B cell (primary cell): ENCODE measurements at regions not wholly inside any gene's neighbourhood (a gene's known extent, or its start where the extent isn't known, plus 50 kb on each side); places are given as distances from the start of the nearest gene placed in this dataset.

Experiments
- ATAC-seq: fragments of 200-7000 bp; cut with Tn5 transposase; one replicate; pipeline ENCODE4 v1.10.0; 2021; ENCODE audit warnings: low read depth, mild to moderate bottlenecking, moderate number of reproducible peaks, moderate library complexity
- CTCF ChIA-PET: fragments of 350-600 bp; sonication (Branson Sonifier 250); formaldehyde crosslinking; loops from one replicate; lab custom pipeline; 2021; ENCODE audit warnings: antibody characterized with exemption, inconsistent platforms; lab: Charles Lee
- POLR2A ChIA-PET: fragments of 350-600 bp; sonication (Branson Sonifier 250); formaldehyde crosslinking; loops from one replicate; lab custom pipeline; 2021; ENCODE audit warnings: antibody characterized with exemption; lab: Charles Lee
- DNase-seq: peaks from one replicate; pipeline ENCODE4 v3.0.0; 2013
- H2AFZ ChIP-seq: 2 replicates; pipeline ENCODE4 v1.6.1; 2012; ENCODE audit warnings: mild to moderate bottlenecking, low read depth, low read length; ENCODE audit not compliant: insufficient read depth, poor library complexity, severe bottlenecking
- H3K27ac ChIP-seq, 2 donors: 1 replicate in 1 of 2; 2 replicates in 1 of 2; pipeline ENCODE4 v1.5.1; 2012 to 2013; ENCODE audit warnings: low read length in 2 of 2, mild to moderate bottlenecking in 2 of 2, moderate library complexity in 1 of 2
- H3K27me3 ChIP-seq, 4 experiments: fragments of 200-600 bp in 1 of 4; sonication (generic) in 1 of 4; replicated peaks in 1 of 4; 1 replicate in 2 of 4; 2 replicates in 2 of 4; pipeline versions ENCODE4 v1.6.1 to v1.7.0; 2013 to 2016; ENCODE audit warnings: low read length in 3 of 4, mild to moderate bottlenecking in 2 of 4, mixed read lengths in 1 of 4, moderate library complexity in 1 of 4; ENCODE audit not compliant: insufficient read depth in 4 of 4, control insufficient read depth in 3 of 4; ENCODE audit errors: control extremely low read depth in 1 of 4
- H3K36me3 ChIP-seq, 2 experiments: replicated peaks in 1 of 2; 1 replicate in 1 of 2; 2 replicates in 1 of 2; pipeline versions ENCODE4 v1.6.1 to v1.7.1; 2013; ENCODE audit warnings: low read length in 1 of 2; ENCODE audit not compliant: insufficient read depth in 2 of 2, control insufficient read depth in 1 of 2; ENCODE audit errors: control extremely low read depth in 1 of 2, extremely low read depth in 1 of 2
- H3K4me1 ChIP-seq, 2 donors: fragments of 200-600 bp in 1 of 2; sonication (generic) in 1 of 2; 1 replicate in 1 of 2; 2 replicates in 1 of 2; pipeline versions ENCODE4 v1.5.1 to v1.6.1; 2013 to 2017; ENCODE audit warnings: low read length in 2 of 2; ENCODE audit not compliant: control insufficient read depth in 2 of 2, insufficient read depth in 2 of 2
- H3K4me2 ChIP-seq: replicated peaks from 2 replicates; pipeline ENCODE3; 2012; ENCODE audit warnings: mild to moderate bottlenecking, low read depth, low read length; ENCODE audit not compliant: poor library complexity, severe bottlenecking
- H3K4me3 ChIP-seq, 5 experiments: fragments of 200-600 bp in 1 of 5; sonication (generic) in 1 of 5; 1 replicate in 3 of 5; 2 replicates in 2 of 5; pipeline versions ENCODE4 v1.5.1 to v1.7.0; 2011 to 2016; ENCODE audit warnings: low read length in 4 of 5, mild to moderate bottlenecking in 4 of 5, low read depth in 2 of 5, control low read depth in 1 of 5, moderate library complexity in 1 of 5; ENCODE audit not compliant: insufficient read depth in 1 of 5; ENCODE audit errors: control extremely low read depth in 1 of 5, extremely low read depth in 1 of 5
- H3K79me2 ChIP-seq: fragments of 200-600 bp; sonication (generic); one replicate; pipeline ENCODE4 v1.6.0; 2016; ENCODE audit warnings: low read length; ENCODE audit not compliant: control insufficient read depth, insufficient read depth
- H3K9ac ChIP-seq: fragments of 200-600 bp; sonication (generic); 2 replicates; pipeline ENCODE4 v1.6.1; 2017; ENCODE audit warnings: mild to moderate bottlenecking, low read length, moderate library complexity
- H3K9me3 ChIP-seq, 3 donors: one replicate each; pipeline versions ENCODE4 v1.6.1 to v1.7.1; 2013; ENCODE audit warnings: low read length in 2 of 3; ENCODE audit not compliant: control insufficient read depth in 2 of 3, insufficient read depth in 1 of 3; ENCODE audit errors: control extremely low read depth in 1 of 3
- H4K20me1 ChIP-seq: 2 replicates; pipeline ENCODE4 v1.6.0; 2012; ENCODE audit warnings: mild to moderate bottlenecking, low read length; ENCODE audit not compliant: insufficient read depth, control insufficient read depth, poor library complexity, severe bottlenecking
- H3K27ac Mint-ChIP-seq: one replicate; pipeline ENCODE4 v1.8.0; 2021; ENCODE audit warnings: mixed read lengths
- H3K27me3 Mint-ChIP-seq: one replicate; pipeline ENCODE4 v1.8.0; 2021; ENCODE audit warnings: mixed read lengths
- H3K4me1 Mint-ChIP-seq: one replicate; pipeline ENCODE4 v1.8.0; 2021; ENCODE audit warnings: mixed read lengths
- H3K4me3 Mint-ChIP-seq: one replicate; pipeline ENCODE4 v1.8.0; 2021; ENCODE audit warnings: mixed read lengths
- H3K9me3 Mint-ChIP-seq: one replicate; pipeline ENCODE4 v1.8.0; 2022; ENCODE audit warnings: mixed read lengths; ENCODE audit not compliant: insufficient read depth
- CTCF ChIP-seq: fragments of 200-600 bp; IDR thresholded peaks from one replicate; pipeline ENCODE4 v1.8.0; 2022; ENCODE audit warnings: antibody characterized with exemption, mild to moderate bottlenecking
- EZH2 ChIP-seq: IDR thresholded peaks from 2 replicates; pipeline ENCODE4 v1.6.1; 2012; ENCODE audit warnings: borderline replicate concordance, low read depth, mild to moderate bottlenecking, moderate library complexity, low read length; ENCODE audit not compliant: insufficient read depth, poor library complexity, severe bottlenecking
- WGBS: methylation state at CpG from one replicate; pipeline ENCODE4 v1.1.5; 2013; ENCODE audit warnings: missing lambda C conversion rate; ENCODE audit not compliant: insufficient coverage; 5-methylcytosine and 5-hydroxymethylcytosine counted together
- intact Hi-C: fragments of 100-400 bp; cut with micrococcal nuclease; formaldehyde crosslinking; loops from one replicate; pipeline ENCODE4 v1.10.0; 2022

GRCh38 chr11:25602959-25603358, 729.0 kb upstream of the ANO3 start:
- Histone ChIP-seq H3K27ac (no peak overlapping the region), H3K4me3 (no peak overlapping the region), H3K36me3 (no peaks in the 10 kb centered on the region), H4K20me1 (no peaks in the 10 kb centered on the region), H3K9ac (no peak overlapping the region), H3K79me2 (no peaks in the 10 kb centered on the region), H3K4me1 (no peaks in the 10 kb centered on the region), H3K9me3 (no peaks in the 10 kb centered on the region), H3K27me3 (no peaks in the 10 kb centered on the region), H2AFZ (no peak overlapping the region), H3K4me2 (no peak overlapping the region)
- no CpG with 5 or more reads among the region's 2 CpGs for WGBS
- DNase-seq: no peak
- TF ChIP-seq EZH2: no peak
- TF ChIP-seq CTCF: no peak
- CTCF ChIA-PET: no interaction called here
- Mint-ChIP-seq H3K4me3 (no peak overlapping the region), H3K27ac (no peak overlapping the region), H3K4me1 (no peaks in the 10 kb centered on the region), H3K9me3 (peaks cover 2% of the 10 kb centered on the region), H3K27me3 (no peaks in the 10 kb centered on the region)
- POLR2A ChIA-PET: no interaction called here
- intact Hi-C loops: no loop called here
- no peak for ATAC-seq

- DNase-seq (no peak), ATAC-seq (no peak)
- TF ChIP-seq CTCF: no peak
- TF ChIP-seq EZH2: no peak
- no CpG with 5 or more reads among the region's 3 CpGs for WGBS
- intact Hi-C loops: no loop called here
- Histone ChIP-seq H3K4me2 (no peak overlapping the region), H3K9ac (no peak overlapping the region), H3K4me3 (no peak overlapping the region), H3K9me3 (peaks cover 0 to 4% (median 0%) of the 10 kb centered on the region in 3 donors), H3K36me3 (no peaks in the 10 kb centered on the region), H3K79me2 (no peaks in the 10 kb centered on the region), H4K20me1 (no peaks in the 10 kb centered on the region), H3K27ac (no peak overlapping the region), H3K4me1 (no peaks in the 10 kb centered on the region), H2AFZ (no peak overlapping the region), H3K27me3 (no peaks in the 10 kb centered on the region)
- Mint-ChIP-seq H3K4me1 (no peaks in the 10 kb centered on the region), H3K27me3 (no peaks in the 10 kb centered on the region), H3K27ac (no peak overlapping the region), H3K4me3 (no peak overlapping the region), H3K9me3 (peaks cover 3% of the 10 kb centered on the region)
- ChIA-PET POLR2A (no interaction called here), CTCF (no interaction called here)
Measured at GRCh38 chr11:25612806-25613205, 719.1 kb upstream of the ANO3 start.
